Transverse colon (tissue), 4 donors: ENCODE measurements at regions not wholly inside any gene's neighbourhood (a gene's known extent, or its start where the extent isn't known, plus 50 kb on each side); places are given as distances from the start of the nearest gene placed in this dataset.

Experiments
- DNase-seq: peaks from one replicate; pipeline ENCODE4 v3.0.0-alpha.2; 2019
- H3K27ac ChIP-seq, 4 donors: fragments of 200-600 bp; sonication (generic); 2 replicates each; pipeline ENCODE4 v1.5.1; 2016 to 2018; ENCODE audit warnings: inconsistent platforms in 4 of 4
- H3K27me3 ChIP-seq: fragments of 200-600 bp; sonication (generic); 2 replicates; pipeline ENCODE4 v1.5.1; 2017; ENCODE audit warnings: inconsistent platforms
- H3K36me3 ChIP-seq, 4 donors: fragments of 200-600 bp; sonication (generic); 2 replicates each; pipeline ENCODE4 v1.5.1; 2017 to 2019; ENCODE audit warnings: inconsistent platforms in 4 of 4
- H3K4me1 ChIP-seq, 4 donors: fragments of 200-600 bp; sonication (generic); 2 replicates each; pipeline ENCODE4 v1.5.1; 2017 to 2020; ENCODE audit warnings: inconsistent platforms in 4 of 4
- H3K4me3 ChIP-seq, 4 donors: fragments of 200-600 bp; sonication (generic); 1 replicate in 1 of 4; 2 replicates in 3 of 4; pipeline versions ENCODE4 v1.5.1 to v1.6.1; 2017 to 2019; ENCODE audit warnings: inconsistent platforms in 4 of 4
- H3K9me3 ChIP-seq, 2 donors: fragments of 200-600 bp; sonication (generic); 2 replicates each; pipeline ENCODE4 v1.5.1; 2017 to 2019; ENCODE audit warnings: inconsistent platforms in 2 of 2
- EP300 ChIP-seq: sonication (generic); formaldehyde crosslinking; IDR thresholded peaks from one replicate; pipeline ENCODE4 v1.6.1; 2017; ENCODE audit warnings: antibody characterized with exemption, low read depth
- POLR2A ChIP-seq: fragments of 450-650 bp; IDR thresholded peaks from one replicate; pipeline ENCODE4 v1.6.1; 2016; ENCODE audit warnings: antibody characterized with exemption, mild to moderate bottlenecking, moderate library complexity
- POLR2AphosphoS5 ChIP-seq, 3 donors: sonication (generic); formaldehyde crosslinking; IDR thresholded peaks; one replicate each; pipeline ENCODE4 v1.6.1; 2016; ENCODE audit warnings: antibody characterized with exemption in 3 of 3
- WGBS, 2 donors: methylation state at CpG; one replicate each; pipeline ENCODE4 v1.1.5; 2018; ENCODE audit warnings: low coverage in 1 of 2; 5-methylcytosine and 5-hydroxymethylcytosine counted together
- in situ Hi-C, 4 donors: fragments of 200-750 bp; cut with MboI; loops; one replicate each; pipeline versions ENCODE4 v1.15.0 to v1.15.1; 2017; ENCODE audit warnings: low sequenced_read_pairs in 3 of 4, low pct_ligation_motif_present in 1 of 4, low pct_unique_long_range_greater_than_20kb in 1 of 4
- intact Hi-C: fragments of 100-400 bp; cut with DNase I; formaldehyde crosslinking; loops from one replicate; pipeline ENCODE4 v1.15.1; 2023; ENCODE audit warnings: low total_unique reads
- TF ChIP-seq, protein P1 (sequence below), 5 experiments: fragments of 200-600 bp in 3 of 5; fragments of 450-650 bp in 2 of 5; sonication (generic) in 3 of 5; IDR thresholded peaks; 1 replicate in 2 of 5; 2 replicates in 3 of 5; pipeline ENCODE4 v1.5.1; 2016 to 2017; ENCODE audit warnings: antibody characterized with exemption in 5 of 5, inconsistent platforms in 3 of 5, mild to moderate bottlenecking in 2 of 5, moderate library complexity in 1 of 5

DNA sequence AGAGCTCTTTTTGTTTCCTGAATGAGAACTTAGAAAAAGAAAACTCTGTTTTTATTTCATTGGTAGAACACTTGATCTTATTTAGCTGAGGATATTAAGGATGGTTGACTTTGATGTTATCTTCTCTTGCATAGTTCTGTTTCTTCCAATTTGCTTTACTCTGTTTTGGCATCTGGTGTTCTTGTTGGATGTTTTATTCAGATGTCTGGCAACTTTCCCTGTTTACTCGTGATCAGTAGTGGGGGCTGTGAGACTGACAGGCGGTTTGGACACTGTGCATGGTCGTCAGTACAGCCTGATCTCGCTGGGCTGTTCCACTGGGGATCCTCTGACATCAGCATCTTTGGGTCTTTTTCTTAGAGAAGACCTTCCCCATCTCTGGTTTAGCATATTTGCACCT lies 100.1 kb downstream of the TSN start:
- intact Hi-C loops (loop anchor here (5.0 kb wide), 1 partner anchor 1158 kb away; no protein-coding TSS in a partner anchor), in situ Hi-C loops (no loop called here)
- no peak overlapping the region for H3K27ac ChIP-seq
- H3K4me3 ChIP-seq, result no peak overlapping the region
- no peaks in the 10 kb centered on the region for H3K9me3 ChIP-seq
- H3K27me3 ChIP-seq, result no peaks in the 10 kb centered on the region
- no peak for TF ChIP-seq POLR2A
- TF ChIP-seq POLR2AphosphoS5 (IDR thresholded peaks at IDR 0.05), result no peak
- TF ChIP-seq, protein P1, sequence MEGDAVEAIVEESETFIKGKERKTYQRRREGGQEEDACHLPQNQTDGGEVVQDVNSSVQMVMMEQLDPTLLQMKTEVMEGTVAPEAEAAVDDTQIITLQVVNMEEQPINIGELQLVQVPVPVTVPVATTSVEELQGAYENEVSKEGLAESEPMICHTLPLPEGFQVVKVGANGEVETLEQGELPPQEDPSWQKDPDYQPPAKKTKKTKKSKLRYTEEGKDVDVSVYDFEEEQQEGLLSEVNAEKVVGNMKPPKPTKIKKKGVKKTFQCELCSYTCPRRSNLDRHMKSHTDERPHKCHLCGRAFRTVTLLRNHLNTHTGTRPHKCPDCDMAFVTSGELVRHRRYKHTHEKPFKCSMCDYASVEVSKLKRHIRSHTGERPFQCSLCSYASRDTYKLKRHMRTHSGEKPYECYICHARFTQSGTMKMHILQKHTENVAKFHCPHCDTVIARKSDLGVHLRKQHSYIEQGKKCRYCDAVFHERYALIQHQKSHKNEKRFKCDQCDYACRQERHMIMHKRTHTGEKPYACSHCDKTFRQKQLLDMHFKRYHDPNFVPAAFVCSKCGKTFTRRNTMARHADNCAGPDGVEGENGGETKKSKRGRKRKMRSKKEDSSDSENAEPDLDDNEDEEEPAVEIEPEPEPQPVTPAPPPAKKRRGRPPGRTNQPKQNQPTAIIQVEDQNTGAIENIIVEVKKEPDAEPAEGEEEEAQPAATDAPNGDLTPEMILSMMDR (IDR thresholded peaks at IDR 0.05), result no peak
- no peak for TF ChIP-seq EP300
- H3K36me3 ChIP-seq, result no peaks in the 10 kb centered on the region
- no peak for DNase-seq
- no peaks in the 10 kb centered on the region for H3K4me1 ChIP-seq
- 55 to 67% methylated on average over 4 of the region's 4 CpGs for WGBS, 2 donors

DNA sequence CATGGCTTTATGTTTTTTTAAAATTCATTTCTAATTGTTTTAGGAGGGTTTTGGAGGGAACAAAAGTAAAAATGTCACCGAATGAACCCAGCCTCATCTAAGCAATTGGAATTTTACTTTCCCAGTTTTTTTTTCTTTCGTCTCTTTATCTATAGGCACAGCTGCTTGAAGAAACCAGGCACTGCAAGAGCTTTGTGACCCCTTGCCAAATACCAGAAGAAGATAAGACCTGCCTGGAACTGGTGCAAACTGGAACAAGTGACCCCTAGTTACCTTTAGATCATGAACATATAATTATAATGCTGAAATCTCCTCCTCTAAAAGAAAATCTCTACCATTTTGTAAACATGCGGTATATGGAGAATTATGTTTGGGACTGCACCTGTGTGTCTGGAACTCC lies 100.9 kb downstream of the TSN start:
- no peaks in the 10 kb centered on the region for H3K27me3 ChIP-seq
- no peaks in the 10 kb centered on the region for H3K4me1 ChIP-seq
- in situ Hi-C loops, result no loop called here
- intact Hi-C loops, result loop anchor here (5.0 kb wide), 1 partner anchor 1159 kb away; no protein-coding TSS in a partner anchor
- no peaks in the 10 kb centered on the region for H3K9me3 ChIP-seq
- H3K36me3 ChIP-seq, result no peaks in the 10 kb centered on the region
- TF ChIP-seq EP300, result no peak
- no peak for TF ChIP-seq POLR2A
- no peak for TF ChIP-seq POLR2AphosphoS5 (IDR thresholded peaks at IDR 0.05)
- TF ChIP-seq, protein P1 (IDR thresholded peaks at IDR 0.05), result no peak
- no peak overlapping the region for H3K4me3 ChIP-seq
- DNase-seq, result no peak
- WGBS, 2 donors, result 54 to 55% methylated on average over 3 of the region's 3 CpGs
- H3K27ac ChIP-seq, result no peak overlapping the region

DNA sequence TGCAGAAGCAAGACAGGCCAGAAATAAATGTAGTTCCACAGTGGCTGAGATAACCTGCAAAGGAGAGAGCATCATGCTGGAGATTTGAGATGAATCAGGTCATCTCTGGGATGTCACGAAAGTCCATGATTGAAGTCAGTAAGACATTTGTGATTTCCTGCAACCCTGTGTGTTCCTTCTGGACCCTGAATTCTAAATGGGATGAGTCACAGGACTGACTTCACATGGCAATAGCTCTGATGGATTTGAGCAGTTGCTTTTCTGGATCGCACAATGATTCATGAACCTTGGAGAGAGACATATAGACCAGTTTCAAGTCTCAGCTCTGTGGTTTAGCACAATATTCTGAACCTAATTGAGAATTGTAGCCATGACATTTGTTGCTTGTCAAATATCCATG lies 102.9 kb downstream of the TSN start:
- in situ Hi-C loops, result no loop called here
- TF ChIP-seq, protein P1 (IDR thresholded peaks at IDR 0.05), result no peak
- TF ChIP-seq EP300, result no peak
- no peak for TF ChIP-seq POLR2AphosphoS5 (IDR thresholded peaks at IDR 0.05)
- TF ChIP-seq POLR2A, result no peak
- H3K4me3 ChIP-seq, result no peak overlapping the region
- H3K9me3 ChIP-seq, result no peaks in the 10 kb centered on the region
- no peaks in the 10 kb centered on the region for H3K27me3 ChIP-seq
- DNase-seq, result no peak
- no peaks in the 10 kb centered on the region for H3K36me3 ChIP-seq
- no peak overlapping the region for H3K27ac ChIP-seq
- intact Hi-C loops, result loop anchor here (5.0 kb wide), 1 partner anchor 1161 kb away; no protein-coding TSS in a partner anchor
- H3K4me1 ChIP-seq, result no peaks in the 10 kb centered on the region
- WGBS, 2 donors, result 98 to 100% methylated on average over 1 to 2 of the region's 2 CpGs

DNA sequence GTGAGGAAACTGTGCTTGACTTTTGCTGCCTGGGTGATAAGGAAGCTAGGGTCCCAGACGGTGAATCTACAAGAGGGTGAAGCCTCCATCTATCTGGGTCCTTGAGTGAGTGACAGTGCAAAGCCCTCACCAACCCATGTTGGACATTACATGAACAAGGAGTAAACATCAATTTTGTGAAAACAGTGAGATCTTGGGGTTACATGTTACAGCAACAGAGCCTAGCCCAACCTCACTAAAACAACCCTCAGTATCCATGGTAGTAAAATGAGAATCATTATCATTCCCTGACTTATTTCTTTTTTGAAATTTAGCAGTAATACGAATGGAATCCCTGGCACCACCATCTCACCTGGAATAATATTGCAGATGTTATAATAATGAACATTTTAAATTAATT lies 103.4 kb downstream of the TSN start:
- Histone ChIP-seq H3K4me1 (no peaks in the 10 kb centered on the region), H3K36me3 (no peaks in the 10 kb centered on the region), H3K4me3 (no peak overlapping the region), H3K27ac (no peak overlapping the region), H3K27me3 (no peaks in the 10 kb centered on the region), H3K9me3 (no peaks in the 10 kb centered on the region)
- in situ Hi-C loops, result no loop called here
- WGBS, 2 donors, result 85 to 88% methylated on average over 1 to 2 of the region's 2 CpGs
- no peak for TF ChIP-seq POLR2AphosphoS5 (IDR thresholded peaks at IDR 0.05)
- no peak for TF ChIP-seq POLR2A
- TF ChIP-seq EP300, result no peak
- TF ChIP-seq, protein P1 (IDR thresholded peaks at IDR 0.05), result no peak
- intact Hi-C loops, result loop anchor here (5.0 kb wide), 1 partner anchor 1162 kb away; no protein-coding TSS in a partner anchor
- no peak for DNase-seq
